ENCODE measurements at regions not wholly inside any gene's neighbourhood (a gene's known extent, or its start where the extent isn't known, plus 50 kb on each side); places are given as distances from the start of the nearest gene placed in this dataset.

GRCh38 chr16:65409510-65409909, 287.6 kb upstream of the CDH11 start:
- ChIA-PET CTCF (no interaction called here), POLR2A (no interaction called here), RAD21 (ENCODE audit: low non-redundant PET in 1 of 2, low total read pairs in 2 of 2, uncharacterized antibody in 2 of 2, unreplicated experiment in 2 of 2) (no interaction called here)
- H3K27ac ChIP-seq (ENCODE audit: low read depth, low read length) = no peak overlapping the region
- no peak for ATAC-seq
- no peaks in the 10 kb centered on the region for H3K36me3 ChIP-seq (ENCODE audit: control insufficient read depth in 1 of 2, insufficient read depth in 2 of 2, low read length in 2 of 2)
- no peak overlapping the region for H3K9ac ChIP-seq (ENCODE audit: low read length)
- no peaks in the 10 kb centered on the region for H3K79me2 ChIP-seq (ENCODE audit: insufficient read depth, low read length)
- no peak for TF ChIP-seq CTCF (IDR thresholded peaks at IDR 0.05 in 2 of 3, conservative IDR thresholded peaks at IDR 0.05 in 1 of 3; ENCODE audit: borderline replicate concordance in 1 of 3, insufficient read depth in 1 of 3, low read depth in 2 of 3, low read length in 2 of 3)
- no peak for TF ChIP-seq ATF3 (IDR thresholded peaks at IDR 0.05)
- no peak for TF ChIP-seq EGR1 (IDR thresholded peaks at IDR 0.05; ENCODE audit: low read depth)
- no peak for TF ChIP-seq TCF7L2 (IDR thresholded peaks at IDR 0.05; ENCODE audit: borderline replicate concordance, extremely low read depth, insufficient read depth, insufficient read length)
- TF ChIP-seq POLR2AphosphoS5 (IDR thresholded peaks at IDR 0.05; ENCODE audit: low read depth, low read length) = no peak
- TF ChIP-seq EZH2 (IDR thresholded peaks at IDR 0.05) = no peak
- no peak for TF ChIP-seq CEBPB (IDR thresholded peaks at IDR 0.05; ENCODE audit: low read depth)
- no peak for TF ChIP-seq CBX3 (IDR thresholded peaks at IDR 0.05; ENCODE audit: low read depth)
- no peak for TF ChIP-seq JUND (IDR thresholded peaks at IDR 0.05)
- TF ChIP-seq ZNF274 (IDR thresholded peaks at IDR 0.05; ENCODE audit: low read depth, low read length) = no peak
- no peak for TF ChIP-seq ZBTB33 (IDR thresholded peaks at IDR 0.05; ENCODE audit: extremely low read depth, insufficient replicate concordance, low read length)
- TF ChIP-seq MAX (IDR thresholded peaks at IDR 0.05) = no peak
- H3K4me3 ChIP-seq (replicated peaks in 1 of 2; ENCODE audit: low read depth in 1 of 2, low read length in 2 of 2) = no peak overlapping the region
- DNase-seq (ENCODE audit: low read depth, low spot score) = no peak
- no TSS peak for BruUV-seq (replicated peaks)
- H3K27me3 ChIP-seq (ENCODE audit: insufficient read depth, low read length) = no peaks in the 10 kb centered on the region
- no peak overlapping the region for H3K4me2 ChIP-seq (ENCODE audit: low read length)
- no peaks in the 10 kb centered on the region for H4K20me1 ChIP-seq (ENCODE audit: insufficient read depth)
- H2AFZ ChIP-seq (ENCODE audit: low read depth, low read length, poor library complexity, severe bottlenecking) = no peak overlapping the region
- intact Hi-C loops (cut with micrococcal nuclease) = no loop called here
- H3K9me3 ChIP-seq (ENCODE audit: control insufficient read depth in 1 of 2, insufficient read depth in 1 of 2, low read depth in 1 of 2, low read length in 2 of 2) = peaks cover 8 to 10% of the 10 kb centered on the region in 2 experiments; a peak in 2 of 4 replicates
- H3K4me1 ChIP-seq (ENCODE audit: control insufficient read depth in 1 of 2, insufficient read depth in 2 of 2, low read length in 2 of 2) = no peaks in the 10 kb centered on the region
- no peaks in the 10 kb centered on the region for H3K9me2 ChIP-seq (ENCODE audit: insufficient read depth)
